ENCODE measurements at regions not wholly inside any gene's neighbourhood (a gene's known extent, or its start where the extent isn't known, plus 50 kb on each side); places are given as distances from the start of the nearest gene placed in this dataset.

GRCh38 chr14:56057071-56057741, 61.0 kb upstream of the PELI2 start:
- Histone ChIP-seq H3K36me3 (ENCODE audit: control insufficient read depth in 1 of 2, insufficient read depth in 2 of 2, low read length in 2 of 2) (no peaks in the 10 kb centered on the region), H4K8ac (ENCODE audit: low read depth, low read length) (no peak overlapping the region), H4K12ac (ENCODE audit: low read depth, low read length) (no peak overlapping the region), H3K4me2 (ENCODE audit: low read length) (peak overlapping the region; percentile 13), H3K23ac (ENCODE audit: low read length) (no peak overlapping the region), H3K14ac (ENCODE audit: low read length) (no peak overlapping the region), H3K4ac (ENCODE audit: low read depth, low read length) (no peak overlapping the region), H2BK5ac (ENCODE audit: low read depth, low read length, poor library complexity) (no peak overlapping the region), H2BK120ac (ENCODE audit: insufficient read depth, low read length, poor library complexity) (no peak overlapping the region), H3K4me3 (ENCODE audit: low read depth, low read length) (no peak overlapping the region), H3K9ac (ENCODE audit: low read length) (no peak overlapping the region), H4K91ac (ENCODE audit: low read depth, low read length) (no peak overlapping the region), H3K27me3 (ENCODE audit: insufficient read depth, low read length) (no peaks in the 10 kb centered on the region), H3K79me1 (ENCODE audit: low read length) (peaks cover 3% of the 10 kb centered on the region), H2BK12ac (ENCODE audit: low read length) (no peak overlapping the region), H3K27ac (ENCODE audit: low read depth, low read length) (peak overlapping the region; percentile 70), H3K4me1 (ENCODE audit: control insufficient read depth in 1 of 2, insufficient read depth in 2 of 2, low read length in 2 of 2) (peaks cover 0 to 14% of the 10 kb centered on the region in 2 experiments), H3K9me3 (ENCODE audit: insufficient read depth, low read depth, low read length) (no peaks in the 10 kb centered on the region), H3K79me2 (ENCODE audit: control insufficient read depth, insufficient read depth, low read length, poor library complexity) (no peaks in the 10 kb centered on the region), H2AFZ (ENCODE audit: insufficient read depth, low read length, poor library complexity) (no peak overlapping the region), H2AK5ac (ENCODE audit: low read length) (no peak overlapping the region), H3K18ac (ENCODE audit: low read length) (no peak overlapping the region)
- WGBS (ENCODE audit: extremely low coverage, insufficient coverage, insufficient read length), result no CpG with 5 or more reads among the region's 5 CpGs
- peak; percentile 58 to 77 for DNase-seq

- Histone ChIP-seq H3K9ac (ENCODE audit: low read length) (no peak overlapping the region), H2BK5ac (ENCODE audit: low read depth, low read length, poor library complexity) (no peak overlapping the region), H4K91ac (ENCODE audit: low read depth, low read length) (no peak overlapping the region), H3K4me1 (ENCODE audit: control insufficient read depth in 1 of 2, insufficient read depth in 2 of 2, low read length in 2 of 2) (peaks cover 0 to 14% of the 10 kb centered on the region in 2 experiments), H3K79me2 (ENCODE audit: control insufficient read depth, insufficient read depth, low read length, poor library complexity) (no peaks in the 10 kb centered on the region), H3K36me3 (ENCODE audit: control insufficient read depth in 1 of 2, insufficient read depth in 2 of 2, low read length in 2 of 2) (no peaks in the 10 kb centered on the region), H3K27me3 (ENCODE audit: insufficient read depth, low read length) (no peaks in the 10 kb centered on the region), H3K23ac (ENCODE audit: low read length) (no peak overlapping the region), H3K4me3 (ENCODE audit: low read depth, low read length) (no peak overlapping the region), H2BK12ac (ENCODE audit: low read length) (no peak overlapping the region), H2AK5ac (ENCODE audit: low read length) (no peak overlapping the region), H3K4ac (ENCODE audit: low read depth, low read length) (no peak overlapping the region), H3K79me1 (ENCODE audit: low read length) (peaks cover 3% of the 10 kb centered on the region), H4K8ac (ENCODE audit: low read depth, low read length) (no peak overlapping the region), H3K9me3 (ENCODE audit: insufficient read depth, low read depth, low read length) (no peaks in the 10 kb centered on the region), H3K18ac (ENCODE audit: low read length) (no peak overlapping the region), H2AFZ (ENCODE audit: insufficient read depth, low read length, poor library complexity) (no peak overlapping the region), H3K27ac (ENCODE audit: low read depth, low read length) (peak overlapping the region; percentile 70), H2BK120ac (ENCODE audit: insufficient read depth, low read length, poor library complexity) (no peak overlapping the region), H3K4me2 (ENCODE audit: low read length) (no peak overlapping the region), H3K14ac (ENCODE audit: low read length) (no peak overlapping the region), H4K12ac (ENCODE audit: low read depth, low read length) (no peak overlapping the region)
- WGBS (ENCODE audit: extremely low coverage, insufficient coverage, insufficient read length), result no CpG with 5 or more reads among the region's 5 CpGs
- DNase-seq, result no peak
Observed at GRCh38 chr14:56057767-56058166, 60.4 kb upstream of the PELI2 start.

GRCh38 chr14:56059054-56059453, 59.2 kb upstream of the PELI2 start:
- H3K4me1 ChIP-seq (ENCODE audit: control insufficient read depth in 1 of 2, insufficient read depth in 2 of 2, low read length in 2 of 2), result peaks cover 0 to 14% of the 10 kb centered on the region in 2 experiments
- no peak overlapping the region for H3K23ac ChIP-seq (ENCODE audit: low read length)
- H4K8ac ChIP-seq (ENCODE audit: low read depth, low read length), result no peak overlapping the region
- H3K79me1 ChIP-seq (ENCODE audit: low read length), result peaks cover 3% of the 10 kb centered on the region
- H2BK5ac ChIP-seq (ENCODE audit: low read depth, low read length, poor library complexity), result no peak overlapping the region
- H3K9me3 ChIP-seq (ENCODE audit: insufficient read depth, low read depth, low read length), result no peaks in the 10 kb centered on the region
- no peak overlapping the region for H3K4ac ChIP-seq (ENCODE audit: low read depth, low read length)
- H2BK12ac ChIP-seq (ENCODE audit: low read length), result no peak overlapping the region
- H3K14ac ChIP-seq (ENCODE audit: low read length), result no peak overlapping the region
- H2AK5ac ChIP-seq (ENCODE audit: low read length), result no peak overlapping the region
- H3K27ac ChIP-seq (ENCODE audit: low read depth, low read length), result no peak overlapping the region
- H3K18ac ChIP-seq (ENCODE audit: low read length), result no peak overlapping the region
- no peaks in the 10 kb centered on the region for H3K79me2 ChIP-seq (ENCODE audit: control insufficient read depth, insufficient read depth, low read length, poor library complexity)
- H2AFZ ChIP-seq (ENCODE audit: insufficient read depth, low read length, poor library complexity), result no peak overlapping the region
- H4K12ac ChIP-seq (ENCODE audit: low read depth, low read length), result no peak overlapping the region
- no peak overlapping the region for H4K91ac ChIP-seq (ENCODE audit: low read depth, low read length)
- H3K9ac ChIP-seq (ENCODE audit: low read length), result no peak overlapping the region
- H3K36me3 ChIP-seq (ENCODE audit: control insufficient read depth in 1 of 2, insufficient read depth in 2 of 2, low read length in 2 of 2), result no peaks in the 10 kb centered on the region
- WGBS (ENCODE audit: extremely low coverage, insufficient coverage, insufficient read length), result no CpG with 5 or more reads among the region's 4 CpGs
- no peak overlapping the region for H3K4me3 ChIP-seq (ENCODE audit: low read depth, low read length)
- H3K27me3 ChIP-seq (ENCODE audit: insufficient read depth, low read length), result no peaks in the 10 kb centered on the region
- H3K4me2 ChIP-seq (ENCODE audit: low read length), result no peak overlapping the region
- no peak overlapping the region for H2BK120ac ChIP-seq (ENCODE audit: insufficient read depth, low read length, poor library complexity)
- peak; percentile 34 to 61 for DNase-seq

GRCh38 chr14:56061051-56061450, 57.2 kb upstream of the PELI2 start:
- Histone ChIP-seq H3K4me2 (ENCODE audit: low read length) (no peak overlapping the region), H3K14ac (ENCODE audit: low read length) (no peak overlapping the region), H3K9me3 (ENCODE audit: insufficient read depth, low read depth, low read length) (no peaks in the 10 kb centered on the region), H4K91ac (ENCODE audit: low read depth, low read length) (no peak overlapping the region), H3K79me2 (ENCODE audit: control insufficient read depth, insufficient read depth, low read length, poor library complexity) (no peaks in the 10 kb centered on the region), H4K12ac (ENCODE audit: low read depth, low read length) (no peak overlapping the region), H2BK5ac (ENCODE audit: low read depth, low read length, poor library complexity) (no peak overlapping the region), H2BK12ac (ENCODE audit: low read length) (no peak overlapping the region), H2BK120ac (ENCODE audit: insufficient read depth, low read length, poor library complexity) (no peak overlapping the region), H3K27me3 (ENCODE audit: insufficient read depth, low read length) (no peaks in the 10 kb centered on the region), H3K4me3 (ENCODE audit: low read depth, low read length) (no peak overlapping the region), H3K27ac (ENCODE audit: low read depth, low read length) (no peak overlapping the region), H3K4ac (ENCODE audit: low read depth, low read length) (no peak overlapping the region), H2AK5ac (ENCODE audit: low read length) (no peak overlapping the region), H3K9ac (ENCODE audit: low read length) (no peak overlapping the region), H3K23ac (ENCODE audit: low read length) (no peak overlapping the region), H3K79me1 (ENCODE audit: low read length) (peaks cover 3% of the 10 kb centered on the region), H3K18ac (ENCODE audit: low read length) (no peak overlapping the region), H4K8ac (ENCODE audit: low read depth, low read length) (no peak overlapping the region), H3K36me3 (ENCODE audit: control insufficient read depth in 1 of 2, insufficient read depth in 2 of 2, low read length in 2 of 2) (no peaks in the 10 kb centered on the region), H2AFZ (ENCODE audit: insufficient read depth, low read length, poor library complexity) (no peak overlapping the region), H3K4me1 (ENCODE audit: control insufficient read depth in 1 of 2, insufficient read depth in 2 of 2, low read length in 2 of 2) (peaks cover 0 to 14% of the 10 kb centered on the region in 2 experiments)
- DNase-seq, result no peak
- WGBS (ENCODE audit: extremely low coverage, insufficient coverage, insufficient read length), result no CpG with 5 or more reads among the region's 4 CpGs

Measured in trophoblast cell (in vitro differentiated cells and primary cell).